Glomerular visceral epithelial cell (primary cell): ENCODE measurements at regions not wholly inside any gene's neighbourhood (a gene's known extent, or its start where the extent isn't known, plus 50 kb on each side); places are given as distances from the start of the nearest gene placed in this dataset.
A peak's percentile ranks its signal among the peaks of the same experiment; 100 is the strongest.
"Not testable (repeated sequence)": the region's sequence is repeated elsewhere in the genome, so short reads cannot be mapped to it uniquely, and the experiment has no call there.

ENCODE experiments used
- DNase-seq: peaks from one replicate; pipeline ENCODE4 v3.0.0-alpha.2; 2016; ENCODE audit errors: extremely low spot score

DNA sequence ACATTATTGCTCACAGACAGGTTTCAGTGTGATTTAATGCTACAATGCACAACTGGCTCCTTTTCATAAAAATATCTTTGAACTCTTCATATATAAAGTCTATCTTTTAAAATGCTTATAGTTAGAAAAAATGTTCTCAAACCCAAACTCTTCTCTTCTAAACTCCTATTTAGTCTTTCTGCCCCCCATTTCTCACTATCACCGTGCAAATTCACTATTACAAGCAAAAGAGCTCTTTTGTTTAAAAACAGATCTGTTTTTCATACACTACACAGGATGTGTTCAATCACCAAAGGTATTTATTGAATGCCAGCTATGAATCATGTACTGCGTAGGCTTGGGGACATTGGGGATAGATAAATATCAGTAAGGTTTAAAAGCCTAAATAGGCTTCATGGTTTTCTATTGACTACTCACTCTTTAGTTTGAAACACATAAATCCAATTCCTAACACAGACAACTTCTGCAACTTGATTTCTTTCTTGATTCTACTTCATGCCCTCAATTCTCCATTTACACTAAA is 692.3 kb downstream of the C12orf50 start:
- no peak for DNase-seq

DNA sequence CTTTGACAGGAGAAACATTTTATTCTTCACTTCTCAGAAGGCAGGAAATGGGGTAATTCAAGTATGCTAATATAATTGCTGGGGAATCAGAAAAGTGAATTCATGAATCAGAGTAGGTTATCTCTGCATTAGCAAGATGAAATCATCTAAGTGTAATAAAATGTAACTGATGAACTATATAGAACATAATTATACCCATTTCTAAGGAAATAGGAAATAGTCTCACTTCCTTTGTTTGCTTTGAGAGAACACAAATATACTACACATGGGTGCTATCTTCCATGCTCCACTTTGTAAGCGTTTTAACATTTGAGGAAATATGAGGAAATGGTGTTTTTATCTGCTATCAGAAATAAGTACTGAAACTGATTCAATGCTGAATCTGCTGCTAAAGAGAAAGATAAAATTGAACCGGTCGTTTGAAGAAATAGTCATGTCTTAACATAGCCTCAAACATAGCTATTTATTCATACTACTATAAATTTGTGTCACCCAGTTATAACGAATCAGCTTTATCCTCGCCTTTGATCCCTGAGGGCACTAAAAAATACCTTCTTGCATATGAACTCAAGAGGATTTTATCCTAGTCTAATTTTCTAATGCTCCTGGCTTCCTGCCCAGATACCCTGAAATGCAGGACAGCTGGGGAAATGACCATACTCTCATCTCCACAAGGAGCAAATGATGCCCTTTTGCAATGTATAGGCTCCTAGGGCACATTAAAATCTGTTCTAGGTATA is 696.0 kb downstream of the C12orf50 start:
- no peak for DNase-seq

DNA sequence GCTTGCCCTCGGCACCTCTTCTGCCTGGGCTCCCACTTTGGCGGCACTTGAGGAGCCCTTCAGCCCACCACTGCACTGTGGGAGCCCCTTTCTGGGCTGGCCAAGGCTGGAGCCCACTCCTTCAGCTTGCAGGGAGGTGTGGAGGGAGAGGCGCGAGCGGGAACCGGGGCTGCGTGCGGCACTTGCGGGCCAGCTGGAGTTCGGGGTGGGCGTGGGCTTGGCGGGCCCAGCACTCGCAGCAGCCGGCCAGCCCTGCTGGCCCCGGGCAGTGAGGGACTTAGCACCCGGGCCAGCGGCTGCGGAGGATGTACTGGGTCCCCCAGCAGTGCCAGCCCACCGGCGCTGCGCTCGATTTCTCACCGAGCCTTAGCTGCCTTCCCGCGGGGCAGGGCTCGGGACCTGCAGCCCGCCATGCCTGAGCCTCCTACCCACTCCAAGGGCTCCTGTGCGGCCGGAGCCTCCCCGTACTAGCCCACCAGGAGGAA is 699.1 kb downstream of the C12orf50 start:
- DNase-seq = not testable (repeated sequence)

DNA sequence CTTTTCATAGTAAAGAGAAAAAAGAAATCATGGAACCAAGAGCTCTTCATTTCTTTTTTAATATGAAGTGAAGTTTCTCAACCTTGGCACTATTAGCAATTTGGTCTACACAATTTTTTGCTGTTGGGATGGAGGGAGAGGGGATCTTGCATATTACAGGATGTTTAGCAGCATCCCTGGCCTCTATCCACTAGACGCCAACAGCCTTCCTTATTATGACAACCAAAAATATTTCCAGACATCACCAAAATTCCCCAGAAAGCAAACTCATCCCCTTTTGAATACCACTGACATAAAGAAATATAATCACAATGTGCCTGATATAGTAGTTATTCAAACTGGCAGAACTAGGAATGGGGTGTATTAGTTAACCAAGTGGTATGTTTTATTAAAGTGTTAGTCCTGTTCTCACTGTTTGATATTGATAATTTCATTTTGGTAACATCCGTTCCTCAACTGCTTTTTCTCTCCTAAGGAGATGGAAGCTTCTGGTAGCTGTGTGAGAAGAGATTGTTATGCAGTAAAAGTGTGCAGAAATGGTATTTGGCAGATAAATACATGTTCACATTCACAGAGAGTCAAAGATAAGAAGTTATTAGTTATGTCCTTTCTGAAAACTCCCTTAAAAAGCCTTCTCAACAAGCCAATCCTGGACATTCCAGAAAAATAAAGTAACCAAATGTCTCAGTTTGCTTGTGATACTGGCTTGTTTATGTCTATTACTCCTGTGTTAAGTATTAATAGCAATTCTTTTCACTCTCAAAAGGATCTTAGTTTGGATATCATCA is 699.9 kb downstream of the C12orf50 start:
- no peak for DNase-seq

DNA sequence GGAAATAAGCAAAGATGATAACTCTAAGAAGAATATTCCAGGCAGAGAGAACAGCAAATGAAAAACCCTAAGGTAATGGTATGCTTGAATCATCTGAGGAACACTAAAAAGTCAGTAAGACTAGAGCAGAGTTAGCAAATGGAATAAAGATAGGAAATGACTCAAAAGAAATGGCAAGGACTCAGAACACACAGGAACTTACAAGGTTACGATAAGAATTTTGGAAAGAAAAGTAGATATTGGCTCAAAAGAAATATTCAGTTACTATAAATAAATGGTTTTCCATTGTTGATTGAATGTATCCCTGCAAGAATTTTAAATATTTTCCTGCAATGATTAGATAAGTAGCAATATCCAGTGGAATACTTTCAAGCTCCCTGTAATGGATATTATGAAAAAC is 705.8 kb downstream of the C12orf50 start:
- DNase-seq = no peak

DNA sequence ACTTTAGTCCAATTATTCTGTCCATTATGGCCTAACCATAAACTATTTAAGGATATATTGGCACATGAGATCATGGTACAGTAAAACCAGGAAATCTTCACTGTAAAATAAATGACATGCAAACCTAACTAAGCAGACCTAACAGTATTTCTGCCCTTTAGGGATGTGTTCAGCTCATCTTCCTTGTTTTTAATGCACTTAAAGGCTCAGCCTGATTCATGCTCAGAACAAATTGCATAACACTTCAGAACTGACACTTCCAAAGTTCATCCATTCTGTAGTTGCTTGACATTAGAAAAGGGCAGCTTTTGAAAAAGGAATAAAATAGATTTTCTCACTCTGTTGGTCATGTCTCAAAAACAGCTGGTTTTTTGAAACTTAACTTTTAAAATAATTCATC is 708.5 kb downstream of the C12orf50 start:
- DNase-seq = peak; percentile 4

DNA sequence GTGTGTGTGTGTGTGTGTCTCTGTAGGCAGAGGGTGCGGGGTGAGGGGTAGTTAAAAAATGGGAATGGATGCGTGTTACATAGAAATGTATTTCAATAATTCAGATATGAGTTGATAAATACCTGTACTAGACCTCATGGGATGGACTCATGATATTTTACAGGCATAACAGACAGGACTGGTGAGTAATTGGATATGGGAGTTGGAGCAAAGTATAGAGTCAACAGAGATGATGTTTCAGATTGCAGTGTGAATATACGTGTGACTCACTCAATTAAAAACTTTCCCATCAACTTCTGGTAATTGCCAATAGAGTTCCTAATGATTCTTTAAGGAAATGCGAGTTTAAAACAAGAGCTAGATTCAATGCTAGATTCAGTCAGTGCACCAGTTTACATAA is 711.9 kb downstream of the C12orf50 start:
- DNase-seq = no peak

DNA sequence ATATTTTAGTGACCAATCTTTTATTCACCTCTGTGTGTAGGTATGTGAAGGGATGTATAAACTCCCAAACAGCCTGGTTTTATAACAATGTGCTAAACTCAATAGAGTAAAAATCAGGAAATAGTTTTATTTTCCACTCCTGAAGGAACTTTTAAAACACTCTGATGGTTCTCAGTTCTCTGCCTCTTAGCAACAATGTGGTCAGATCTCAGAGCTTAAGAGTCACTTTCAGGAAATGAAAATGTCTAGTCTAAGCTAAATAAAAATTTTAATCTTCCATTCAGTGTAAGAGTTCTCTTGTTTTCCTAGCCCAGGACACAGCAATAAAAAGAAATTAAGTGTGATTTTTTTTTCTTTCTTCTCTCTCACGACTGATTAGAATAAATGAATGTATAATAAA is 718.0 kb downstream of the C12orf50 start:
- no peak for DNase-seq

DNA sequence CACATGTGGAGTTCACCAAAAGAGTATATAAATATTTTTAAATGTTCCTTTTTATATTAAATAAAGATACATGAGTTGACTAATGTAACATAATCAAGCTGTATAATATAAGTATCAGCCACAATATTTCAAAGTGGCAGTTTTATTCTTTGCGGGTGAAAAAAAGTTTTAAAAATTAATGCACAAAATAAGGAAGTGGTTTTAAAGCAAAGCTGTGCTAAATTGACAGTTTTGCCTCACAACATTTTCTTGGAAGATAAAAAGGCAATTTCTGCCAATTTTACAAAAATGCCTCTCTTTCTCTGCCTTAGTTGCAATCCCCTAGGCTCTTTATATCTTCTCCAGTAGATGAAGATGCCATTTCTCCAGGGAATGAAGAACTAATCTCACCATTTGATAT is 719.1 kb downstream of the C12orf50 start:
- DNase-seq = no peak

DNA sequence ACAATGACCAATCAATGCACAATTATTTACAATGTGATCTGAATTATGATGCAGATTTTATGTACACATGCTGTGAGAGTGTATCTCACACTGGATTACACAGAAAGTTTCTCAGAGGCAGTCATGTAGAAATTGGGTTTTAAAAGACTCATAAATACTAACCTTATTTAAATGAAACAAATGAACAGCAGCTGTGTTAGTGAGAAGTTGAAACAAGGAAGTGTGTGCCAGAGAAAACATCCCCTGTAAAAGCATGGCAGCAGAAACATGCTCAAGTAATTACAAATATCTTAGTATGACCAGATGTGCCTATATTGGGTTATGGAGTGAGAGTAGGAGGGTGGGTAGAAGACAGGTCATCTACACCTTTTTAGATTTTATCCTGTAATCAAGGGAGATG is 723.7 kb downstream of the C12orf50 start:
- DNase-seq = no peak

DNA sequence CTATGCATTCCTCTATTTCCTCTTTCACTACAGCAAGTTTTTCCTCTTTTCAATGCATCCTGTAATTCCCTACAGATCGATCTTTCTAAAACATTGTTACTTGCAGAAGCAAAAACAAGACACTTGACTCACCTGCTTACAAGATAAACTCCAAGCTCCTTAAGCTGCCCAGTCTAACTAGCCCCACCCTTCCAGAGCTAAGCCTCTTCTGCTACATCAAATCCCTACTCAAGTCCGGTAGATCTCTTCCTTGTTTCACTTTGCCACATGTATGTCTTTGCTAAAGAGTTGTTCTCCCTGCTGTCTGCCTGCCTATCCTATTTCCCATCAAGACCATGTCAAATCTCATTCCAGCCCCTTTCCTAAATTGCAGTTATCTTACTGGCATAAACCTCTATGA is 724.8 kb downstream of the C12orf50 start:
- no peak for DNase-seq

DNA sequence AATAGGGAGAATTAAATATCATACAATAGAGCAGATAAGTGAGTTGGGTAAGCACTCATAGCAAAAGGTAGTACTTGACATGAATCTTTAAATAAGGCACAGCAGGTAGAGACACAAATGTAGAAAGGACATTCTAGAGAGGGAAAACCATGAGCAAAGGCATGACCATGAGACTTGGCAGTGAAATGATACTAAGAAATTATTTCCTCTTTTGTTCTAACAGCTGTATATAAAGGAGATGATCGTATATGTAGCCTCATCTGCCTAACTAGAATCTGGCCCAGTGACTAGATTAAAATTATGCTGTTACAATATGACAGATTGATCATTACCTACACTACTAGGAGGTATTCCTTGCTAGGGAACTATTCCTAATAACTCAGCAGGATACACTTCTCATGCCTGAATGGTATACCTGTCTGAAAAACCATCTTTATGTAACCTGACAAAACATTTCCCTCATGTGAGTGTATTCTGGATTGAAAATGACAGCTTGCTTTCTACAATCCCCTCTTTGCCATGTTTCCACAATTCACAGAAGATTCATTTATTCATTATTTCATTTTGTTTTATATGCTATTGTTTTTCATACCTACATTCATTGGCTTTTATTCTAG is 725.7 kb downstream of the C12orf50 start:
- no peak for DNase-seq

DNA sequence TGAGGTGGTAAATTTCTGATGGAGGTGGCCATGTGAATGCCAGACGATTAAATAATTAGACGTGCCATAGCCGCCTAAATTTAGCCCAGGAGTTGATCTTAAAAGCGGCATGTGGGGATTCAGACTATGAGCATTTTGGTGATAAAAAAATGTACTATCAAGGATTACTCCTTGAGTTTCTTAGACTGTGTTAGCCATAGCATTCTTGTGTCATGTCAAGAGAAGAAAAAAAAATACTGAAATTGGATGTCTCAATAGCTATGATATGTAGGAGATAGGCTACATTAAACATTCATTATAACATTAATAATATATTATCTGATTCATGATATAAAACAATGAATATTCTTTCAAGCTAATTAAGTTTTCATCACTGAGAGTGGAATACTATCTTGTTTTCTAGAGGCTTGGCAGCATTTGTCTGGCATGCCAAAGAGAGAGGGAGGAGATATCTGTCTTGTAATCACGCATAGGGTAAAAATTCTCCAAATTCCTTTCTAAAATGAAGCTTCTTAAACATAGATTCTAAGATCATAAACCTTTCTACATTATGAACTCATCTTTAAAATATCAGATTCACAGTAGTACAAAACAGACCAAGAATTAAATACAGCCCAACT is 727.0 kb downstream of the C12orf50 start:
- DNase-seq = no peak

DNA sequence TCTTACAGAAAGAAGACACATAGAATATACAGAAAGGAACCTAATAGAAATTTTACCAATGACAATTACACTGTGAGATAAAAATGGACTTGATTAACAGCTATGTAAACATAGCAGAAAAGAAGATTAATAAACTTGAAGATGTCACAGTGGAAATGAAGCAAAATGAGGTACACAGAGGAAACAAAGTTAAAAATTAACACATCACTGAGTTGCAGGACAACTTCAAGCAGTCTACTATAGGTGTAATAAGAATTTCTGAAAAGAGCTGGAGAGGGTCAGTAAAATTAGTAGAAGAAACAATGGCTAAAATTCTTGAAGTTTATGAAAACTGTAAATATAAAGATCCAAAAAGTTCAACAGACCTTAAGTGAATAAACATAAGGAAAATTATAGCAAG is 738.7 kb downstream of the C12orf50 start:
- no peak for DNase-seq

DNA sequence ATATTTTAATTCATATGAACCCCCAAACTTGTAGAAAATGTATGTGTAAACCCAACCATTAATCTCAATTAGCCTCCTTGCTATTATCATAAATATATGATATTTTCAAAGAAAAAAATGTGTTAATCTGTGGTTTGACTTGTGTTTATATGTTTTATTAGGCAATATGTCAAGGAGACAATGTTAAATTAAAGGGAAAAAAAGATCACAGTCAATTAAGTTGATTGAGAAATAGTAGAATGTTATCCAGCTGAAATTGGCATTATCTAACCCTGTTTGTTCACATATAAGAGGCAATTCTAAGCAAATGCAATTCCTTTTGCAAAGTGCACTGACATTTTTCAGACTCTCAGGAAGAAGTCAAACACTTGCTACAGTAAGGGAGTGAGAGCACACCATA is 745.3 kb downstream of the C12orf50 start:
- no peak for DNase-seq

DNA sequence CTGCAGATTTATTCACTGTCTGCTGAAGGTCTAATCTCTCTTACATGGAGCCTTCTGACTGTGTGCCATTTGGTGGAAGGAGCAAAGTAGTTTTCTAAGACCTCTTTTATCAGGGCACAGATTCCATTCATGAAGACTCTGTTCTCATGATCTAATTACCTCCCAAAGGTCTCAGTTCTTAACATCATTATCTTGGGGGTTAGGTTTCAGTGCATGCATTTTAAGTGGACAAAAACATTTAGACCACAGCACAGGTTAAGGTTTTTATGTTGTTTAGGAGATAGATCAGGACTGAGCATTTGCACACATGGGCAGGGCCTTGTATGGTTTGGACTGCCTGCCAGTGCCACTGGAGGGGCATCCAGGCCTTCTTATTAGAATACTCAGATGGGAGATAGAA is 746.1 kb downstream of the C12orf50 start:
- DNase-seq = no peak

DNA sequence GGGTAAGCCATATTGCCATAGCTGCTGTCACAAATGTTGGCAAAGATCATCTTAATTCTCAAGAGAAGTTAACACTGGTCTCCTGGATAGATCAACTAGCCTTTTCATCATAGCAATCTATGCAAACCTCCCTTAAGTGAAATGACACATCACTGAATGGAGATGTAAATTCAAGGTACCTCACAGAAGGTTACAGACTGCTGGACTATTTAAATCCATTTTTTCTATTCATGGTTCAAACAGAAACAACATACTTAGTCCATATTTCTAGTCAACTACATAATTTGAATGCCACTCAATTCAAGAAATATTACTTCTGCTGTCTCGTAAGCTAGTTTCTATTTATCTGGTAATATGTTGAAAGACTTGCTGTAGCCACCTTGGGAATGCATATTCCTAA is 748.3 kb downstream of the C12orf50 start:
- DNase-seq = no peak

DNA sequence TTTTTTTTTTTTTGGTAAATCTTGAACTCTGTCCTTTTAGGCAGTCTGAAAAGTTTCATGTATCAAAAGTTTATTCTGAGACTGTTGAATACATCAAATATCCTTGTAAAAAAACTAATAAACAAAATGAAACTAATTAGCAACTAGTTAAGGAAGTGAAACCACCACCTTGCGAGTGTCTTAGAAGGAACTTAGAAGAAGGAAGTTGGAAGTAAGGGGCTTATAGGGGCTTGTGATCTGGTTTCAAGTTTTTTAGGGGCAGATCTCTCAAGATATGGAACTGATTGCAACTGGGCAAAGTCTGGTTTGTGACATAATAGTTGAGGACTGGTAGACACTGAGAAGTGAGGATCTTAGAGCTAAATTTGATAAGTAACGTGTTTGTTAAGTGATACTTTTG is 748.8 kb downstream of the C12orf50 start:
- no peak for DNase-seq

DNA sequence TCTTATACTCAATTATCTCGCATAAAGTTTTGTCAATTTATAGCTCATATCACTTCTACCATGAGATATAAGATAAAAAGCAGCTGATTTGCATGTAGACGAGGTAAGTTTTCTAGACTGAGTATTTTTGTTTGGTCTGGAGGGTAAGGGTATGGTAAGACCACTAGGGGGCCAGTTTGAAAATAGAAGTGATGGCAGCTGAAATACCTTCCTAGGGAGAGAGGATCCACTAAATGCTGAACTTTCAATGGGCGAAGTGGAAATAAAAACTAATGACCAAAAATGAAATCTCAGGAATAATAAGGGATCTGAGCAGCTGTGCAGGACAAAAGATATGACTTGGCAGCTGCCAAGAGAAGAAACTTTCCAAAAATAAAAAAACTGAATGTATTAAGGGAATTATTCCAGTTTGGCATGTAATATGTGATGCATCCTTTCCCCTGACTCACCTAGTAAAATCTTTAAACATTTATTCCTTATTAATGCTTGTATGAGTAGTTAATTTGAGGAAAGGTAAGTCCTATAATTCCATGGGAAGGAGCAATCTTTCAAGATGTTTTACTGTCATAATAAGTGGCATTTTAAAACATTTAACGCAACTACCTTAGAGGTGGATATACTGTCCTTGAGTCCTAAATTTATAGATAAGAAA is 754.5 kb downstream of the C12orf50 start:
- DNase-seq = peak; percentile 8

DNA sequence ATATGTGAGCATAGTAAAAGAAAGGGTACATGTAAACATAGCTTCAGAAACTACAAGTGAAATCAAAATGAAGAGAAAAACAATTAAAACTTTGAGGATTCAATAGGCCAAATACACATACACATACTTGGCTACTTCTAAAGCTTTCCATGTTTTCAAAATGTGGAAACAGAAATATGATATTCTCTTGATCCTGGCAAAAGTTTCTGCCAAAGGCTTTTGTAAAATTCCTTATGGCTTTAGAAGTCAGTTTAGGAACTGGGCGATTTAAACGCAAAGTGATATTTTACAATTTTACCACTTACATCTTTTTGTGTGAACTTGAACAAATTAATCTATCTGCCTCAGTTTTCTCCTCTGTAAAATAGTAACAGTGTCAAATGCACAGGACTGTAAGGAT is 756.4 kb downstream of the C12orf50 start:
- DNase-seq = no peak

DNA sequence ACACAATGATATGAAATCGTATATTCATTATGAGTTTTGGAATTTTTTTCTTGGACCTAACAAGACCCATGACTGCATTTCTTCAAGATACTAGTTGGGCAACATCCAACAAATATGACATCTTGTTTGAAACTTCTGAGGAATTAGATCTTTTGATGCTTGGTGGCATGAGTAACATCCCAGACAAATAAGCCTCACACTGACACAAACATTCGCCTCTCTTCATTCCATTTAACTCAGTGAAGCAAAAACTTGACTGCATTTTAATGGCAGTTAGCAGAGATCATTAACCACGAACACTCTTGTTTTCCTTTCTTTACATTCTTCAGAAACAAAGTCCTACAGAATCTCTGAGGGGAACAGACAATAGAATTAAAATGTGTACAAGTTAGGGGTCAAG is 758.3 kb downstream of the C12orf50 start:
- DNase-seq = peak; percentile 52

DNA sequence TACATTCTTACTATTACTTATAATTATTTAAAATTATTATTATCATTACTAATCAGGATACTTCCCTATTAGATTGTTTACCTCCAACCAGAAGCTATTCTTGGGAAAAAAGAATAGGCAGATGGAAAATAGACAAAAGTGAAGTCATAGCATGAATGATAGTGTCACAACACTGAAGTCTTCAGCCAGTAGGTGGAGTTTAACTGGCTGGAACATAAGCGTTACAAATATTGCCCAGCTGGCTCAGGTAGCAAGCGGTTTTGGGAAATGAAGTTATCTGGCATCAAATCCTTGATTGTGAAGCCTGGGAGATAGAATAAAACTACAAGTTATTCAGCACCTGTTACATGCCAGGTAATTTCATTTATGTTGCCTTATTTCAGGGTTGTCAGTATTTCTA is 762.9 kb downstream of the C12orf50 start:
- DNase-seq = no peak
